Tibial nerve (tissue), 4 donors: ENCODE measurements at regions not wholly inside any gene's neighbourhood (a gene's known extent, or its start where the extent isn't known, plus 50 kb on each side); places are given as distances from the start of the nearest gene placed in this dataset.

ENCODE experiments used
- CTCF ChIP-seq, 5 experiments: fragments of 200-600 bp in 3 of 5; fragments of 450-650 bp in 2 of 5; sonication (generic) in 3 of 5; IDR thresholded peaks; one replicate each; pipeline ENCODE4 v1.5.1; 2016 to 2019; ENCODE audit warnings: antibody characterized with exemption in 5 of 5, mild to moderate bottlenecking in 3 of 5, moderate library complexity in 2 of 5
- EP300 ChIP-seq, 2 donors: sonication (generic); formaldehyde crosslinking; IDR thresholded peaks; one replicate each; pipeline ENCODE4 v1.6.1; 2017; ENCODE audit warnings: antibody characterized with exemption in 2 of 2, mild to moderate bottlenecking in 1 of 2
- POLR2A ChIP-seq, 2 donors: fragments of 450-650 bp; IDR thresholded peaks; one replicate each; pipeline ENCODE4 v1.6.1; 2017; ENCODE audit warnings: antibody characterized with exemption in 2 of 2, mild to moderate bottlenecking in 2 of 2, moderate library complexity in 2 of 2

DNA sequence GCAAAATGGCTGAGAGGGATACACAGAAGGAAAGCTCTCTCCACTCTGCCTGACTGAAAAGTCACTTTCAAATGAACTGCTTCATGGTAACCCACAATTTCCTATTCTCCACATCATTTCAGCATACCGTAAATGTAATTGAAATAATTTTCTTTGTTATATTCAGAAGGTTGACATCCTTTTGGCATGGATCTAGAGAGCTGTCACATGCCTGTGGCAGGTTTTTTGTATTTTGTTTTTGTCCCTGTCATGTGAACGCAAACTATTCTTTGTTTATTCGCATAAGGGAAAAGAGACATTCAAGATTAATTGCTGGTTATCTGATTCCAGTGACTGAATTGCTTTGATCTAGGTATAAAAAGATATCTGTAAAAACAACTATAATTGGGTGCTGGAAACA, 1808.1 kb downstream of the NCAM2 start:
- TF ChIP-seq CTCF (IDR thresholded peaks at IDR 0.05) (no peak), EP300 (IDR thresholded peaks at IDR 0.05) (no peak), POLR2A (IDR thresholded peaks at IDR 0.05) (no peak)
